Cortex of kidney (tissue), 1 donor: ENCODE measurements at regions not wholly inside any gene's neighbourhood (a gene's known extent, or its start where the extent isn't known, plus 50 kb on each side); places are given as distances from the start of the nearest gene placed in this dataset.

Experiments used
- DNase-seq: peaks from one replicate; lab custom pipeline; 2025; lab: John Stamatoyannopoulos, UW

- no peak for DNase-seq
Measured at GRCh38 chr7:130912862-130913638, 179.0 kb upstream of the KLF14 start.

- DNase-seq, result no peak
Measured at GRCh38 chr7:130913639-130914553, 179.9 kb upstream of the KLF14 start.

DNA sequence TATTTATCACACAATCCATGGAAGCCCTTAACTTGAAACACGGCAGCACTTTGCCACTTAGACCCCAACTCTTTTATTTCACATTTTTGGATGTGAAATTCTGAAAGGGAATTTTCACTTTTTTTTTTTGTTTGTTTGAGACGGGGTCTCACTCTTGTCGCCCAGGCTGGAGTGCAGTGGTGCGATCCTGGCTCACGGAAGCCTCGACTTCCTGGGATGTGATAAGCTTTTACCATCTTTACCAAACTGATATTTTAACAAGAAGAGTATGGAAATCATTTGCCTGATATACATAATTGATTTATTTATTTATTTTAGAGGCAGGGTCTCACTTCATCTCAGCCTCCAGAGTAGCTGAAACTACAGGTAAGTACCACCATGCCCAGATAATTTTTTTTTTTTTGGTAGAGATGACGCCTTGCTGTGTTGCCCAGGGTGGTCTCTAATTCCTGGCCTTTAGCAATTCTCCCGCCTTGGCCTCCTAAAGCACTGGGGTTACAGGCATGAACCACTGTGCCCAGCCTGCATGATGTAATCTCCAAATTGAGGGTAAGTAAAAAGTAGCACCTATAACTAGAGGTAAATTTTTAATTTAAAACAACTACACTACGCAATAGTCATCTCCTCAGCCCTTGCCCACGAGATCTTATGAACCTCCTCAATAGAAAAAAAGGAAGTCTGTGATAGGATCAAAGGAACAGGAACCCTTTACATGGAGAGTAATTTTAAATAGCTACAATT, 180.7 kb upstream of the KLF14 start:
- no peak for DNase-seq

DNA sequence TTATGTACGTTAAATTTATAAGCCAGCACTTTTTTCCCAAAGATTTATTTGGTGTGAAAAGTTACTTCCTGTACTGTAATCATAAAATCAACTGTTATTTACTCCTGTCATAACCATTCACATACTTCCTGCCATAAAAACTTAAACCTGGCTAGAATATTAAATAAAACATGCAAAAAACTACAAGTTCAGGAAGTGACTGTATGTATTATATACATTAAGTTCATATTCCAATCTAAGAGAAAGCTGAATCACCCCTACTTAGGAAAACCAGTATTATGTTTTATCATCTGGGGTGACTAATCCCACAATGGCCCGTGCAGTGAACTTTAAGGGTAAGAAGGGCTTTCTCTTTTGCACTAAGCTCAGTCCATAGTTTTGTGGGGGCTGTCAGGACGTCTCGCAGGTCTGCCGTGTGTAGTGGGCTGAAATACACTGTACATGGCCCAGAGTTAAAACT, 183.7 kb upstream of the KLF14 start:
- no peak for DNase-seq

DNA sequence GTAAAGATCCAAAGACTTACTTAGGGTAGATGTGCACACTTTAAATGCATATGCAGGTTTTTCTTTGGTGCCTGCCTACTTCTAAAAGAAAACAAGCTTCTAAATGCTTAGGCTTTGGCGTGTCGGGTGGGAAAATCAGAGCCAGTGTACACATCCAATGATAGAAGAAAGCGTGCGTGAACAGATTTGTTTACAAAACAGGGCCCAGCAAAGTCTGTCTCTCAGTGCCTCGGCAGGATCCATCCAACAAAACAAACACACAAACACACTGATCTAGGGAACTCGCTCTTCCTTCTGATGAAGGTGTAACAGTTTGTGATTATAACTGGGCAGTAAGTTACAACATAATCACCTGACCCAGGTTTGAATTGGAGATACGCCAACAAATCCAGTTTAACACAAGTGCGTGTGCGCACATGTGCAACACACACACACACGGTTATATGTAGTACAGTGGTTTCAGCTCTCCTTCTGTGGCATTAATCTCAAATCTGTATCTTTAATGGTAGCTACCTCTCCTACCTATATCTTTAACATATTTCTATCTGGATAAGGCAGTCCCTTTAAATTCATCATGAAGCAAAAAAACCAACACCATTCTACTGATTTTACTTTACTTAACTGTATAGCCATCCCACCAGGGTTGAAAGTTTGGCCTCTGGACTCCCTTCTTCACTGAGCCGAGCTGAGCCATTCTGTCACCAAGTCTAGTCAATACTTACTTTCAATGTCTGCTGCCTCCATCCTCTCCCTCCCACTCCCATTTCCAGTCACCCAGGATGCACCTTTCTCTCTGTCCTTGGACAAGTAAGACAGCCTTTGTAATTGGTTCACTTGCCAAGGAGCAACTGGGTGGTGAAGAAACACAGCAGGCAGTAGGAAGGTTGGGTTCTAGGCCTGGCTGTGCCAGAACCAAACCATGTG, 184.4 kb upstream of the KLF14 start:
- no peak for DNase-seq

DNA sequence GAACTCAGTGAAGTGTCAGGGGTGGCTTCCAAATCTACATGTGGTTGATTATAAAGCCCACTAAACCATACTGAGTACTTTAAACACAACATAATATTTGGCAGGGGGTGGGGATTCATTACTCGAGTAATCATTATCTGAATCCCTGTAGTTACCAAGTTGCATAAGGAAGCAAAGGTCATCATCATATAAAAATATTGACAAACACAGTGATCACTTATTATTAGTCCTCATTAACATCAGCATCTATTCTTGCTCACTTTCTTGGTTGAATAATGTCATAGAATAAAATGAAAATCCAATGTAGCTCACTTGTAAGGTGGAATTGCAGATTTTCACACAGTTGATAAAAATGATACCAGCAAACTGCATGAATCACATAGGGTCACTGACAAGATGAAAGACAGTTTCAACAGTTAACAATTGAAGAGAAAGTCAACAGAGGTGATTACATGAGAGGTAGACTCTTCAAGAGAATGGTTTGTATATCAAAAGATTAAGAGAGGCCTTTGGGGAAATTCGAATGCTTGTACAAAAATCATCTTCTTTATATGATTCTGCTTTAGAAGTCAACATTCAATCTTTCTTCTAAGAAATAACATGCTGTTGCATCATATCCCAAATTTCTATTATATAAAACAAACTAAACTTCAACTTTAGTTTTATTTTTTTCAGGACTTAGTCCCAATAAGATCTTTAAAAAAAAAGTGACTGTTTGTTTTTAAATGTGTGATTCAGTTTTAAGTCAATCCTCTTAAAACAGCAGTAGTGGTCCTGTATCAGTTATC, 185.5 kb upstream of the KLF14 start:
- no peak for DNase-seq

GRCh38 chr7:130920122-130920521, 186.1 kb upstream of the KLF14 start:
- no peak for DNase-seq

- no peak for DNase-seq
Measured at GRCh38 chr7:130921391-130922180, 187.6 kb upstream of the KLF14 start.

DNA sequence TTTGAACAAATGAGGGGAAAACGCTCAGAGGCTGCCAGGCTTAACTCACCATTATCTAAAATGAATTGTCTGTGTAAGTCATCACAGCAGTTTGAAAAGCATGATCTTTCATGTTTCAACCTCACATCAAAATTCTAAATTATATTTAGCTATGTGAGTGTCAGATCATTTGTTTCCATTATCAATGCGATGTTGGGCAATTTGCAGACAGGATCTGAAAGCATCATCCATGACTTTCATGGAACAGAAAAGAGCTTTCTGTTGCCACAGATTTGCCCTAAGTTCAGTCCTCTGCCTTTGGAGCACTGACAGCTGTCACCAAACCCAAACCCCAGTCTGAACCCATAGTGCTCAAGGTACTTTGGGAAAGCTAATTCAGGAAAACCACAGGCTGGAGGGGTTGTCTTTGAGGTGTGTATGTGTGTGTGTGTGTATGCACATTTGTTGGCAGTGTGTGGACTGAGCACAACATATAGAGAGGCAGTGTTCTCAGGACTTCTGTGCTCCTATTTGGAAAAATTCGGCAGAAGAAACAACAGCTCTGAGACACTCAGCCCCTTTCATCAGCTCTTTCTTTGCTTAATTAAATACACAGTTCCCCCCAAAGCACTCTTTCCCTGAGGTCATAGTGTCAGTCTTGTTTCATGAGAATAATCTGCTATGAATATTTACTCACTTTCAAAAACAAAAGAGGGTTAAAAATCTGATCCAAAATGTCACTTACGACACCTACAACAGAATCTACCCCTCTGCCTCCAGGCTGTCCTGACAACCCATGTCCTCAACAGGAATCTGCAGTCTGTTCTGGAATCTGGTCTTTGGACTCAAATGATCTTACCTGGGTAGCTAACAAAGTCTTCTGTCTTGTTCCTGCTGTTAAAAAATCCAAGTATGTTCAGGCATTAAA, 188.5 kb upstream of the KLF14 start:
- DNase-seq, result no peak

DNA sequence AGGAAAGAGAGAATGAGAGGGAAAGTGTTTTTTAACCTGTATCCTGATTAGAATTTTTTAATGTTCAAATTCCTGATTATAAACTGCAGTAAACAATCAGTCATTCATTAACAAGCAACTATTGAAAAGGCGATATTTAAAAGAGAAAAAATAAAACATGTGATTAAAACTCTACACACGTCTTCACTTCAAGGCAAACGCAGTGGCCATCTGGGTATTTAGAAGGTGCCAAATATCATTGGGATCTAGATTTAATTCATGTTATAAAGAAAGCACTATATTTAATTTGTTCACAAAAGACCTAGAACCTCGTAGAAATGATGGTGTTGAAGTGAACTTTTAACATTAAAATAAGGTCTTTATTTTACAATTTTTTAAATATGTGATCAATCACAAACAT, 189.4 kb upstream of the KLF14 start:
- DNase-seq, result no peak

- DNase-seq, result no peak
Measured at GRCh38 chr7:130923930-130924329, 189.9 kb upstream of the KLF14 start.

DNA sequence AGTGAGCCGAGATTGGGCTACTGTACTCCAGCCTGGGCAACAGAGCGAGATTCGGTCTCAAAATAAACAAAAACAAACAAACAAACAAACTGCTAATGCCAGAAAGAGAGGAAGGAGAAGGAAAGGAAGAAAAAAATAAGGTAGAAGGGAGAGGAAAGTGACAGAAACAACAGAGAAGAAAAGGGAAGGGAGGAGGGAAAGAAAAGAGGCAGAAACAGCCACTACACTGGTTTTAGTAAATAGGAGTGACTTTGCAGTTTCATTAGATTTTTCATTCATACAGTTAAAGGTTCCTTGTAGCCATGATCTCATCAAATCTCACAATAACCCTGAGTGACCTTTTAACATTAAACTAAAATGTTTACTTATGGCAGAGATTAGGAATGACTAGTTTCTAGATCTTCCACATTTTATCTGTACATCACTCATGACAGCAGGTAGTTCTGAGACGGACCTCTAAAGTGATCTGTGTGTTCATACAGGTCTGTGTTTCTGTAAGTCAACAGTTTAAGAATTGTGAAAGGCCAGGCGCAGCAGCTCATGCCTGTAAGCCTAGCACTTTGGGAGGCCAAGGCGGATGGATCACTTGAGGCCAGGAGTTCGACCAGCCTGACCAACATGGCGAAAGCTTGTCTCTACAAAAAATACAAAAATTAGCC, 191.3 kb upstream of the KLF14 start:
- DNase-seq, result no peak

GRCh38 chr7:130926001-130926691, 192.1 kb upstream of the KLF14 start:
- DNase-seq, result no peak

DNA sequence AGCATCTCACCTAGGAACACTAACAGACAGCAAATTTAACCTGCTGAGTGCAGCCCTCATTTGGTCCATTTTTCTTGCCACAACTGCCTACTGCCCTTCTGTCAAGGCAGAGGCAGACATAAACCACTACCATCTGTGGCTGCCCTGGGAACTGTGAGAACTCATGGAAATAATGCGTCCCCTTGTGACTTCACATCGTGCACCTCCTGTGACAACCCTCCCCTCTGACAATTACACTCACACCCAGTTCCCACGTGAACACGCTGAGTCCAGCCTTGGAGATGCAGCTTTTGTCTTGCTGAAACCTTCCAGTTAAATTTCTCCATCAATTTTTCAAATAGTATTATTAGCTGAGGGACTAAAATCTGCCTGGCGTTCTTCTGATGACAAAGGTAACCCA, 193.1 kb upstream of the KLF14 start:
- no peak for DNase-seq

DNA sequence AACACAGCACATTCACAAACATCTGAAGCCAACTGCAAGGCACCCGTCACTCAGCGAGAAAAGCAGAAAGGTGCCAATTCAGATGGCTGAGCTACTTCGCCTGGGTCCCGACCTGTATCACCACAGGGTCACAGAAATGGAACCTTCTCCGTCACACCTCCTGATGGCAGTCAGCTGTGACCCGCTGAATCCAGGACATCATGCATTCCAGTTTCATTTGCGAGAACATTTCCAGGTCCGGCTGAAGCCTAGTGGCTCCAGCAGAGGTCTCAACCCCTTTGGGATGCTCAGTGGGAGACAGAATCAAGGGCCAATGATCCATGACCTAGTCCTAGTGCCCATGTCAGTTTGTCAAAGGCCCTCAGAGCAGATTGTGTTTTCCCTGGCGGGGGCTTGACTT, 193.6 kb upstream of the KLF14 start:
- DNase-seq, result no peak

DNA sequence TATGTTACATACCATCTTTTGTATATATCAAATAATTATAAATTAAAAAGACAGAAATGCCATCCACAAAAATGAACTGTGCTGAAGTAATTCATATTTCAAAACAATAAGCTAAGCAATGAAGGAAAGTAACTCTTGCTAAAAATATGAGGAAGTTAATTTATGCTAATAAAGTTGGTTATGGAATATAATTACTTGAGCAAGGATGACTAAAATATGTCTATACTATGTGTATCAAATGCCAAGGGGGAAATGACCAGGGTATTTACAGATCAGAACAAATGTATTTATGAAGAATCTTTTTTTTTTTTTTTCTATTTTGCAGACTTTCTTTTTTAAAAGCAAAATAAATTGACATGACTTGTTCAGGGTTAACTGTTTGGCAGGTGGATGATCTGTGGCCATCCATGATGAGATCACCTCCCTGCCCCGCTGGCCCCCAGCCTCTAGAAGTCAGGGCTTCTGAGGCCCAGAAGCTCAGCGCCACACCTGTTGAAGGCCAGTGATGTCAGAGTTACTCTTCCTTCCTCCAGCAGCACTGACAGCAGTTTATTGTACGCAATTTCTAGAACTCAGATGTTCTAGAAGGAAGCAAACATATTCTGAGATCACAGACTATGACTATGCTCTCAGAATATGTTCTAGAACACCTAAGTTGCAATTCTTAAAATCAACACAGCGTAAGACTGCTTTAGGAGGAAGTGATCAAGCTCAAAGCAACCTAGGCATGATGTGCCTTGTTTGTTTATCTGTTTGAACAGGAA, 196.1 kb upstream of the KLF14 start:
- no peak for DNase-seq

GRCh38 chr7:130930681-130931080, 196.7 kb upstream of the KLF14 start:
- no peak for DNase-seq
